ENCODE measurements at regions not wholly inside any gene's neighbourhood (a gene's known extent, or its start where the extent isn't known, plus 50 kb on each side); places are given as distances from the start of the nearest gene placed in this dataset.

- TF ChIP-seq ZZZ3 (IDR thresholded peaks at IDR 0.05; ENCODE audit: control insufficient read depth, insufficient read length, low read depth), result no peak
- no peak for TF ChIP-seq ESRRA (IDR thresholded peaks at IDR 0.05; ENCODE audit: low read length)
- no peak for TF ChIP-seq CTCF (IDR thresholded peaks at IDR 0.05 in 2 of 3, conservative IDR thresholded peaks at IDR 0.05 in 1 of 3; ENCODE audit: control insufficient read depth in 2 of 3, extremely low read depth in 1 of 3, insufficient read depth in 1 of 3, low read depth in 3 of 3, low read length in 3 of 3)
- TF ChIP-seq, protein P1, sequence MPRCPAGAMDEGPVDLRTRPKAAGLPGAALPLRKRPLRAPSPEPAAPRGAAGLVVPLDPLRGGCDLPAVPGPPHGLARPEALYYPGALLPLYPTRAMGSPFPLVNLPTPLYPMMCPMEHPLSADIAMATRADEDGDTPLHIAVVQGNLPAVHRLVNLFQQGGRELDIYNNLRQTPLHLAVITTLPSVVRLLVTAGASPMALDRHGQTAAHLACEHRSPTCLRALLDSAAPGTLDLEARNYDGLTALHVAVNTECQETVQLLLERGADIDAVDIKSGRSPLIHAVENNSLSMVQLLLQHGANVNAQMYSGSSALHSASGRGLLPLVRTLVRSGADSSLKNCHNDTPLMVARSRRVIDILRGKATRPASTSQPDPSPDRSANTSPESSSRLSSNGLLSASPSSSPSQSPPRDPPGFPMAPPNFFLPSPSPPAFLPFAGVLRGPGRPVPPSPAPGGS (IDR thresholded peaks at IDR 0.05; ENCODE audit: borderline replicate concordance, insufficient read depth, low read depth, low read length, poor library complexity, severe bottlenecking), result no peak
- no peak for TF ChIP-seq EGR1 (IDR thresholded peaks at IDR 0.05; ENCODE audit: borderline replicate concordance in 1 of 2, low read depth in 2 of 2, low read length in 2 of 2)
- TF ChIP-seq, protein P2, sequence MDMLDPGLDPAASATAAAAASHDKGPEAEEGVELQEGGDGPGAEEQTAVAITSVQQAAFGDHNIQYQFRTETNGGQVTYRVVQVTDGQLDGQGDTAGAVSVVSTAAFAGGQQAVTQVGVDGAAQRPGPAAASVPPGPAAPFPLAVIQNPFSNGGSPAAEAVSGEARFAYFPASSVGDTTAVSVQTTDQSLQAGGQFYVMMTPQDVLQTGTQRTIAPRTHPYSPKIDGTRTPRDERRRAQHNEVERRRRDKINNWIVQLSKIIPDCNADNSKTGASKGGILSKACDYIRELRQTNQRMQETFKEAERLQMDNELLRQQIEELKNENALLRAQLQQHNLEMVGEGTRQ (IDR thresholded peaks at IDR 0.05; ENCODE audit: borderline replicate concordance, low read depth, low read length), result no peak
- TF ChIP-seq CHD4 (IDR thresholded peaks at IDR 0.05), result no peak
Measured at GRCh38 chr2:59737299-59737698, 816.2 kb downstream of the BCL11A start.

Data from GM12878 (cell line).